NCI-H187 (cell line): ENCODE measurements at regions not wholly inside any gene's neighbourhood (a gene's known extent, or its start where the extent isn't known, plus 50 kb on each side); places are given as distances from the start of the nearest gene placed in this dataset.
A peak's percentile ranks its signal among the peaks of the same experiment; 100 is the strongest.
"Not testable (repeated sequence)": the region's sequence is repeated elsewhere in the genome, so short reads cannot be mapped to it uniquely, and the experiment has no call there.

Experiments used
- DNase-seq, 2 experiments: peaks; one replicate each; lab custom pipeline; 2025; lab: John Stamatoyannopoulos, UW

GRCh38 chr13:108003626-108004025, 211.7 kb downstream of the LIG4 start:
- DNase-seq: no peak

- DNase-seq: no peak
Observed at GRCh38 chr13:108000998-108001397, 214.3 kb downstream of the LIG4 start.

- no peak for DNase-seq
Observed at GRCh38 chr13:107999751-108000150, 215.6 kb downstream of the LIG4 start.

DNA sequence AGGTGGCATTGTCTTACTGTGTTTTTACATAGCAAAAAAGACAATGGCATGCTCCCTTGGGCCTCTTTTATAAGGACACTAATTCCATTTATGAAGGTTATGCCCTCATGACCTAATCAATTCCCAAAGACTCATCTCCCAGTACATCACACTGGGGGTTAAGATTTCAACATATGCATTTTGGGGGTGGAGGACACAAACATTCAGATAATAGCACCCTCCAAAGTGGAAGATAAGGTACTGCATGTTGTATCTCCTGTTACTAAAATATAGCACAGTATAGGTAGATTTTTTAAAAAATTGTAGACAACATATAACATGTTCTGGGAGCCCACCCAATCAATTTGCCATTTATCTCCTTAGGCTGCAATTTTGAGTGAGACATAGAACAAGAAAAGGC, 221.2 kb downstream of the LIG4 start:
- DNase-seq: no peak

DNA sequence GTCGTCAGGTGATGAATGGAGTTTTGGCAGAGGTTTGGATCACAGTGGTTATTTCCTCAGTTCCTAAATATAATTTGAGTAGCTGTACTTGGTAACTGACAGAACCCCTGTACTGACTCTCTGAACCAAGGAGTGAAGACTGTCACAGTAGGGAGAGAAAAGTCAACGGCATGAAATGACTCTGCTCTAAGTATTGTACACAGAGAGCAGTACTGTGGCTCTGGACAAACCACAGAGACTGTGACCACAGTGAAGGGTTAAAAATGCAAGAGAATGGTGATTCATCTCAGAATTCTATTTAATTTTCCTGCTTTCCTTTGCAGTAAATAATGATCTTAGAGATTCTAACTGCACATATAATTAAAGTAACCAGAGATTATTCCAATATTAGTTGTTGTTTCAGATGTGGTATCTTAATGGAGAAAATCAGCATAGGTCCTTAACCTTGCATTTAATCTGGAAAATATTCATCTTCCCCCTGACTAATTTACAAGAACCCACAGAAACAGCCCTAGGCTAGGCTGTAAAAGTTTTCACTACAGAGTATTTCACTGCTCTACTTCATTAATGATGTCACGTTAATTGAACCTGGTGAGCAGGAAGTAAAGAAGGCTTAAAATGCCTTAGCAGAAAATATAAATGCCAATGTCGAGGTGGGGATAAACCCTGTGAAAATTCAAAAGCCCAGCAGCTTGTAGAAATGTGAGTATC, 221.9 kb downstream of the LIG4 start:
- no peak for DNase-seq

GRCh38 chr13:107992542-107992941, 222.8 kb downstream of the LIG4 start:
- DNase-seq: no peak

DNA sequence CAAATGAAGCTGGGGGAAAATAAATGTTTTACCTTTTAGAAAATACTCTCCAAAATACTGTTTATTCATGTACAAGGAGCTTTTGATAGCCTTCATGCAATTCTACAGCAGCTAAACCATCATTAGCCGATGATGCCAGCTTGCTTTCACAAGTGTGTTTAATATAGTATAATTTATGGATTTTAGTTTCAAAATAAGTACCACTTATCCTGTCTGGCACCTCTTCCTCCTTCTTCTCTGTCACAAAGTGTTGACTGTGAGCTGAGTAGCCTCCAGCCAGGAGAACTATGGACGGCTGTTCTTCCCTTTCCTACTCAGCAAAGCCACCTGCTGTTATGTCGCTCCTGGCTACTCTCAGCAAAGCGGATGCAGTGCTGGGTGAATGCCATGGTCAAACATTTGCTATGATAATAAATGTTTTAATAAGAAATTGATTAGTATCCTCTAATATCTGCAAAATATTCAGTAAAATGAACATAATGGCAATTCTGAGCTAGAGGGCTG, 238.2 kb downstream of the LIG4 start:
- DNase-seq: peak; percentile 31 to 35

DNA sequence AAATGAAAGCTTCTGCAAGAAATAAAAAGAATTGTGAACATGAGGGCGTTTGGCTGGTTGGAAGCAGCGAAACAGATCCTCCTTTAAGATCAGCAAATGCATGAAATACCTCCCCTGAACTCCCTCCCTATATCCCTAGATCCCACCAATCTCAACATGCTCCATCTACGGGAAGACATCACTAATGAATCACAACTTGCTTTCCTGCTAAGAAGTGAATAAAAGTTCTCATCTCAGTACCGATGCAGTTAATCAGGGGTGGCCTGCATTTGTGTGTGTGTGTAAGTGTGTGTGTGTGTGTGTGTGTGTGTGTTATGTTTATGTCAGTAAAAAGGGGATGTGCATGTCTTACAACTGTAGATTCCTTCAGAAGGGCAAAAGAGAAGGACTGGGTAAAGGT, 238.7 kb downstream of the LIG4 start:
- no peak for DNase-seq

- DNase-seq: no peak
Observed at GRCh38 chr13:107974409-107974808, 240.9 kb downstream of the LIG4 start.

DNA sequence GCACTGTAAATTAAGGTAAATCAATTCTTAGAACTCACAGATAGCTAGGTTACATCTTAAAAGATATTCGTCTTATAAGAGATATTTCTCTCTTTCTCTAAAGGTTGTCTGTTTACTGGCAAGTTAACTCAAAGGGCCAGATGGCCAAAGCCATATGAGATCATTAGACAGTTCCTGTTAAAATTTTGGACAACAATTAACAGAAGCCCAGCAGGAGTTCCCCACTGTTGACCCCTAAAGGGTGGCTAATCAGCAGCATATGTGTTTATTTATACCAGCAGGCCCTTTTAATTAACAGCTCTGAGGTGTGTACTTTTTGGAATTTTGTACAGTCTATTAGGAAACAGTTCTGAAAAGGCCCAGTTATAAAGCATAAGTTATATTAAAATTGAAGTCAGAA, 245.8 kb downstream of the LIG4 start:
- no peak for DNase-seq

DNA sequence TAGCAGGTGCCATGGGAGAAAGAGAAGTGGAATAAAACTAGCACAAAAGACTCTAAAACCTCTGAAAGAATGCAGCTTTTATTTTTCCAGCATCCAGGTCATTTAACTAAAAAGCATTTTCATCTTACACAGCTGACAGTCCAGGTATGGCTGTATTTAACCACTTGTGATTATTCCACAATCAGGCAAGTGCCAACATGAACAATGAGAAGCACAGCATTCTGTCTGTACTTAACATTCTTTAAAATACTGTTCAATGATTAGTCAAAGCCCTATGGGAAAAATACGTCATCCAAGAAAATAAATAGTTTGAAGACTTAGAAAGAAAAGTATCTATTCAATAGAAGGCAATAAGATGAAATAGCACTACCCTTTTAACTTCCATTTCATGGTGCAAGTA, 246.9 kb downstream of the LIG4 start:
- no peak for DNase-seq

DNA sequence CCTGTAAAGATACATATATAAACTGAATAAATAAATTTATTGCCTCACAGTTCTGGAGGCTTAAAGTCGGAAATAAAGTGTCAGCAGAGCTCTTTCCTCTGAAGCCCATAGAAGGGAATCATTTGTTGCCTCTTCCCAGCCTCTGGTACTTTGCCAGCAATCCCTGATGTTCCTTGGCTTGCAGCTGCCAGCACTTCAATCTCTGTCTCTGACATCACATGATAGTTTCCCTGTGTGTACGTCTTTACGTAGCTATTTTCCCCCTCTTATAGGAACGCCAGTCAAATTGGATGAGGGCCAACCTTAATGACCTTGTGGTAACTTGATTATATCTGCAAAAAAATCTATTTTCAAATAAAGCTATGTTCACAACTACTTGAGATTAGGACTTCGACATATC, 250.9 kb downstream of the LIG4 start:
- peak; percentile 12 to 43 for DNase-seq

DNA sequence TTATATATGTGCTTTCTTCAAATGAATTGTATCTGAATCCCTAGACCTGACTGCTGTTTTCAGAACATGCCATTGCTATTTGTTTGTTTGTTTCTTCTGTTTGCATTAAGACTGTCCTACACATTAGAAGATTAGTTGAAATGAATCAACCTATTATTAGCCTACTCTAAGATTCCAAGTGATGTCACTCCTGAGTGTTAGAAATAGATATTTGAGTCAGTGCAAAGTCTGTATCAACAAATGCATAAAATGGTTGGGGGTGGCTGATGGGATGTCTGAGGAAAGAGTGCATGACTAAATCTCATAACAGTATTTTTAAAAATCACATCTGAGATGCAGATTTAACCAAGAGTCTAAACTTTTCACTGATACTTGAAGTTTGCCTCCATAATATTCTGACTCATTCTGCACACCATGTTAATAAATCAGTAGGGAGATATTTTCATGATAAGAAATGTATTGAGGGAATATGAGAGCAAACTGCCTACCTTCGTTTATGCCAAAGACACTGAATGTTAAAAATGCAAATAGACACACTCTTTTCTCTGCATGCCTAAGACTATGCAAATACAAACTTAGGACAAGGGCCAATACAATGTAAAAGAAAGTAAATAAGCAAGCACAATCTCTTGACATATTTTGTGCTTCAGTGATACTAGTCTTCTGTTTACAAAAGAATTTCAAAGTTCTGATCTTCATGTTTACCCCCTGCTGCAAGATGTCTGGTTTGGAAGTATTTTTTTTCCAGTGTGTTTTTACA, 253.3 kb downstream of the LIG4 start:
- DNase-seq: no peak

DNA sequence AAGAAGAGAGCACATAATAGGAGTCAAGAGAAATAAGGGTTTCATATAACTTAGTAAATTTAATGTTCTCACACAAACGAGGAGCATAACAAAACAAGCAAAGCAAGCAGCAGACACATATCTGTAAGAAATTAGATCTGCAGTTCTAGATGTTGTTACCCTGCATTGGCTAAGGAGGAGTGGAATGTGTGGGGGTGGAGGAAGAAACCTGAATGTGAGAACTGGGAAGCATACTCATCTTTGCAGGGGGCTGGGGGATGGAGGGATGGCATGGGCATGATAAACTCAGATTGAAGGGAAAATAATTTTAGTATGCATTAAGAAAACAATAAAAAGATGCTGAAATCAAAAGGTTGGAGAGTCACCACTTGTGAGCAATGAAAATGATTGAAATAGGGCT, 255.0 kb downstream of the LIG4 start:
- DNase-seq: no peak

GRCh38 chr13:107956889-107957288, 258.4 kb downstream of the LIG4 start:
- no peak for DNase-seq

GRCh38 chr13:107942030-107942617, 273.2 kb downstream of the LIG4 start:
- no peak for DNase-seq

DNA sequence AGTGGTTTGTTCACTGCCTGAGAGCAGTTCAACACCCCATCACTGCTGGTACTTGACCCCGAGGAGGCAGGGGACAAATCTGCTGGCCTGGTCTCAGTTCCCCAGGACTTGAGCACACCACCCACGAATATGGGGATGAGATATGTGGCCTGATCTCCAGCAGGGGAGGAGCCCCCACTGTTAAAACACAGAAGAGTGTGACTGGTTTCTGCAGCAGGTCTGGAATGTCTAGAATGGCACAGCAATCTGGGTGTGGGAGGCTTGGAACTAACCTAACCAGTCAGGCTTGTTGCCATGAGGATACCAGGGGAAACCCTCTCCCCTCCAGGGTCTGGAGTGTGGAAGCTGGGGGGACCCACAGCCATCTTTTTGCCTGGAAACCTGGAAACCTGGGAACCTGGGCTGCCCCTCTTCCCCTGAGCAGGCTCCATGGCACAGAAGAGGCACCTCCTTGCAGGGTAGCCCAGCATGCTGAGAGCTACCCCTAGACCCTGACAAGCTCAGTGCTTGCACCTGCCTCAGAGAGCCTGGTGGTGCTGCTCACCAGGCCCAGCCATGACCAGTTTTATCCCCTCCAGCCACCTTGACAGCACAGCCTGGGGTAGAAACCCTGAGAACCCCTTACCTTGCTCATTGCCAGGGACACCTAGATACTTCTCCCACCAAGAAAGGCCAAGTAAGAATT, 273.8 kb downstream of the LIG4 start:
- DNase-seq: no peak

DNA sequence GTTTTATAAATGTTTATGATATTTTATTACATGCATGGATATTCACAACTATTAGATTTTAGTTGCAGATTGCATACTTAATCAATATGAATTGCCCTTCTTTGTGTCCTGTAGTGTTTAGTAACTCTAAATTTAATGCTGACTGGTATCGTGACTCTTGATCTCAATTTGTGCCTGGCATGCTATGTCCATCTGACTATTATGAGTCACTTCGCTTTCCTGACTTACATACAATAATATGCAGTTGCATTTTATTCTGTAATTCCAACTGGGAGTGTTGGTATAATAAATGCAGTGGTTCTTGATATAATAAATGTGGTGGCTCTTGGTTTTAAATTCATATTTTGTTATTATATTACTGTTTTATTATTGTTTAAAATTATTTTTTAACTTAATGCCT, 277.5 kb downstream of the LIG4 start:
- no peak for DNase-seq

DNA sequence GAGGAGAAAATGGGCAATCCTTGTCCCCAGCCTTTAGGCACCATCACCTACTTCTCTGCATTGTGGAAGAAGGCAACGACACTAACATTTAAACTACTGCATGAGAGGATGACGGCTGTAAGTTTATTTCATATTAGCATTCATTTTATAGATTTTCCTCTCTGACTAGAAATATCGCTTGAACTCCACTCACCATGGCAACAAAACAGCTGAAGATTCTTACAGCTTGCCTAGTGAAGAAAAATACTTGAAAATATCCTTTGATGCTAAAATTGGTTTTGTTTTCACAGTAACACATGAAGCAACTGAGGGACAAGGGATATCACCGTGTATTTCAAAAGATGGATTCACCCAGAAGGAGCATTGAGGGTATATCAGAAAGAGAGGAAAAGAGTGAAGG, 284.3 kb downstream of the LIG4 start:
- no peak for DNase-seq

DNA sequence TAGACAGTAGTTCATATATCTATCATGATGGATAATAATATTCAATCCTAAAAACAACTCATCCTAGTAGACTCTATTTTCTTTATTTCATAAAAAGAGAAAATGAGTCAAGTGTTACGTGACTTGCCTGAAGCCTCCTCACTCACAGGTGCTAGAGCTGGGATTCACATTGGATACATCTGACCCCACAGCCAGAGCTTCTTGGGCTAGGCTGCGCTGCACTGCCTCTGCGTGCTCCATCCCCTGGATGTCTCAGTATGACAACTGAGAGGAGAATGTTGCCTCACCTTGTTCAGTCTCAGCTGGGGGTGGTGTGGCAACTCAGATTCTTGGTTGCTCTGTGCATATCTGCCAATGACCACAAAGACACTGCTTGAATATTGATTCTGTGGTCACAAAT, 286.6 kb downstream of the LIG4 start:
- no peak for DNase-seq

DNA sequence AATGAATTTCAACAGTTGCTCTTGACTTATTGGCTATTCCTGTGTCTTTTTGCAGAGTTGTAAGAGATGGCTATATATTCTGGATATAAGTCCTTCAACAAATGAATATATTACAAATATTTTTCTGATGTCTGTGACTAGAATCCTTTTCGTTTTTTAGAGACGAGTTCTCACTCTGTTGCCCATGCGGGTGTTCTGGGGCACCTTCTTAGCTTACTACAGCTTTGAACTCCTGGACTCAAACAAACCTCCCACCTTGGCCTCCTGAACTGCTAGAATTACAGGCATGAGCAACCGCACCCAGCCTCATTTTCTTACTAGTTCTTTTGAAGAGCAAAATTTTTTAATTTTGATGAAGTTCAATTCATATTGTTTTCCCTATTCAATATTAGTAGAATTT, 287.8 kb downstream of the LIG4 start:
- DNase-seq: no peak

- DNase-seq: not testable (repeated sequence)
Observed at GRCh38 chr13:107926515-107926914, 288.8 kb downstream of the LIG4 start.

- not testable (repeated sequence) for DNase-seq
Observed at GRCh38 chr13:107916902-107917301, 298.4 kb downstream of the LIG4 start.
